Osteoblast (primary cell): ENCODE measurements at regions not wholly inside any gene's neighbourhood (a gene's known extent, or its start where the extent isn't known, plus 50 kb on each side); places are given as distances from the start of the nearest gene placed in this dataset.

Experiments
- DNase-seq: peaks from one replicate; pipeline ENCODE4 v3.0.0; 2011; ENCODE audit warnings: low spot score, mixed read lengths; ENCODE audit not compliant: insufficient read length; ENCODE audit errors: missing footprints
- H2AFZ ChIP-seq: 2 replicates; pipeline ENCODE4 v1.6.0; 2011; ENCODE audit warnings: mild to moderate bottlenecking, low read length
- H3K27ac ChIP-seq: 2 replicates; pipeline ENCODE4 v1.5.1; 2011; ENCODE audit warnings: mild to moderate bottlenecking, low read depth, low read length, moderate library complexity
- H3K27me3 ChIP-seq: 2 replicates; pipeline ENCODE4 v1.6.0; 2012; ENCODE audit warnings: mild to moderate bottlenecking, control low read depth, inconsistent platforms, low read length, moderate library complexity; ENCODE audit not compliant: insufficient read depth
- H3K36me3 ChIP-seq: 2 replicates; pipeline ENCODE4 v1.5.1; 2011; ENCODE audit warnings: mild to moderate bottlenecking, low read length, control low read depth, moderate library complexity; ENCODE audit not compliant: insufficient read depth
- H3K4me1 ChIP-seq: 2 replicates; pipeline ENCODE4 v1.5.1; 2011; ENCODE audit warnings: mild to moderate bottlenecking, low read length, control low read depth, moderate library complexity; ENCODE audit not compliant: insufficient read depth
- H3K4me2 ChIP-seq: 2 replicates; pipeline ENCODE4 v1.6.0; 2011; ENCODE audit warnings: mild to moderate bottlenecking, low read length; ENCODE audit not compliant: insufficient read depth
- H3K4me3 ChIP-seq: fragments of 200-600 bp; sonication (generic); 3 replicates; pipeline ENCODE4 v1.5.1; 2012; ENCODE audit warnings: mild to moderate bottlenecking, low read length, inconsistent platforms; ENCODE audit not compliant: insufficient read depth
- H3K79me2 ChIP-seq: 2 replicates; pipeline ENCODE4 v1.6.0; 2012; ENCODE audit warnings: mild to moderate bottlenecking, low read length, control low read depth, inconsistent platforms; ENCODE audit not compliant: insufficient read depth
- H3K9me3 ChIP-seq: 2 replicates; pipeline ENCODE4 v1.5.1; 2011; ENCODE audit warnings: low read depth, low read length, control low read depth
- H4K20me1 ChIP-seq: 2 replicates; pipeline ENCODE4 v1.6.0; 2012; ENCODE audit warnings: mild to moderate bottlenecking, low read length, control low read depth; ENCODE audit not compliant: insufficient read depth
- TF ChIP-seq, protein P1 (sequence below): IDR thresholded peaks from 2 replicates; pipeline ENCODE4 v1.5.1; 2011; ENCODE audit warnings: mild to moderate bottlenecking, low read depth, low read length, moderate library complexity; ENCODE audit errors: extremely low read depth

DNA sequence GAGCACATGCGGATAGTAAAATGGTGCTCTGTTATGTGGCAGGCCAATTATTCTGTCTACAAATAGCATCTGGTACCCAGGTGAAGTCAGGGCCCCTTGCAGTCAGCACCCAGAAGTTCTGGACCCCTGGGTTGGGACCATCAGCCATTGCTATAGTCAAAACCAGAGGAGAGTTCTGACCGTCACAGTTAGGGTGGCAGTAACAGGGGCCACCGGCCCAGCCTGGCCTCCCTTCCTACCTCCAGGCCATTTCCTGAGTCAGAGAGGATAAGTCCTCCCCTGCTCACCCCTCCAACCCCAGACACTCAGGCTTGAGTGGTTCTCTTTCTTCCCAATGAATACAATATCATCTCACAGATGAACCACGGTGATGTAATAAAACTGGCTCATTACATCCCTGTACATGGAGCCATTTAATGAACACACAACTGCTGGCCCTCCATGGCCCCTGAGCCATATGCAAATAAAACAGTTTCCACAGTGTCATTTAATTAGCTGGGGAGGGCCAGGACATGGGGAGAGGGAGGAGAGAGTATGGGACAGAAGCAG is 673.6 kb downstream of the MATN1 start:
- H3K36me3 ChIP-seq = no peaks in the 10 kb centered on the region
- no peak overlapping the region for H3K4me3 ChIP-seq
- H3K4me2 ChIP-seq = no peak overlapping the region
- H4K20me1 ChIP-seq = no peaks in the 10 kb centered on the region
- peaks cover 3% of the 10 kb centered on the region for H3K27me3 ChIP-seq
- no peaks in the 10 kb centered on the region for H3K9me3 ChIP-seq
- no peak for DNase-seq
- no peak overlapping the region for H3K27ac ChIP-seq
- no peaks in the 10 kb centered on the region for H3K79me2 ChIP-seq
- H2AFZ ChIP-seq = no peak overlapping the region
- TF ChIP-seq, protein P1, sequence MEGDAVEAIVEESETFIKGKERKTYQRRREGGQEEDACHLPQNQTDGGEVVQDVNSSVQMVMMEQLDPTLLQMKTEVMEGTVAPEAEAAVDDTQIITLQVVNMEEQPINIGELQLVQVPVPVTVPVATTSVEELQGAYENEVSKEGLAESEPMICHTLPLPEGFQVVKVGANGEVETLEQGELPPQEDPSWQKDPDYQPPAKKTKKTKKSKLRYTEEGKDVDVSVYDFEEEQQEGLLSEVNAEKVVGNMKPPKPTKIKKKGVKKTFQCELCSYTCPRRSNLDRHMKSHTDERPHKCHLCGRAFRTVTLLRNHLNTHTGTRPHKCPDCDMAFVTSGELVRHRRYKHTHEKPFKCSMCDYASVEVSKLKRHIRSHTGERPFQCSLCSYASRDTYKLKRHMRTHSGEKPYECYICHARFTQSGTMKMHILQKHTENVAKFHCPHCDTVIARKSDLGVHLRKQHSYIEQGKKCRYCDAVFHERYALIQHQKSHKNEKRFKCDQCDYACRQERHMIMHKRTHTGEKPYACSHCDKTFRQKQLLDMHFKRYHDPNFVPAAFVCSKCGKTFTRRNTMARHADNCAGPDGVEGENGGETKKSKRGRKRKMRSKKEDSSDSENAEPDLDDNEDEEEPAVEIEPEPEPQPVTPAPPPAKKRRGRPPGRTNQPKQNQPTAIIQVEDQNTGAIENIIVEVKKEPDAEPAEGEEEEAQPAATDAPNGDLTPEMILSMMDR = no peak
- no peaks in the 10 kb centered on the region for H3K4me1 ChIP-seq

DNA sequence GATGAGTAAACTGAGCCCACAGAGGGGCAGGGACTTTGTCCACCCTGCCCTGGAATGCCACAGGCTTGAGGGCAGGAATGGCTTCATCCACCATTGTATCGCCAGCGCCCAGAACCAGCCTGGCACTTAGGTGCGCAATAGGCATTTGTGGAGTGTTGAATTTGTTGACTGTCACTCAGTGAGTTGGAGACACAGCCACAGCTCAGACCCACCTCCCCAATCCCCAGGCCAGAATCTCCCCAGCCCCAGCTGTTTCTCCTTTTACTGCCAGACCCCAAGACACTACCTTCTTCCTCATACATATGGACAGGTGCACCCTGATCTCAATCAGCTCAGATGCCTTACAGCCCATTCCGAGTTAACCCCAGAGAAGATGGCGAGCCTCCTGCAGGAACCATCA is 674.5 kb downstream of the MATN1 start:
- Histone ChIP-seq H3K4me2 (no peak overlapping the region), H3K79me2 (no peaks in the 10 kb centered on the region), H4K20me1 (no peaks in the 10 kb centered on the region), H3K36me3 (no peaks in the 10 kb centered on the region), H3K27ac (no peak overlapping the region), H2AFZ (no peak overlapping the region), H3K4me1 (no peaks in the 10 kb centered on the region), H3K9me3 (no peaks in the 10 kb centered on the region), H3K27me3 (peaks cover 3% of the 10 kb centered on the region), H3K4me3 (no peak overlapping the region)
- TF ChIP-seq, protein P1 = no peak
- DNase-seq = no peak

DNA sequence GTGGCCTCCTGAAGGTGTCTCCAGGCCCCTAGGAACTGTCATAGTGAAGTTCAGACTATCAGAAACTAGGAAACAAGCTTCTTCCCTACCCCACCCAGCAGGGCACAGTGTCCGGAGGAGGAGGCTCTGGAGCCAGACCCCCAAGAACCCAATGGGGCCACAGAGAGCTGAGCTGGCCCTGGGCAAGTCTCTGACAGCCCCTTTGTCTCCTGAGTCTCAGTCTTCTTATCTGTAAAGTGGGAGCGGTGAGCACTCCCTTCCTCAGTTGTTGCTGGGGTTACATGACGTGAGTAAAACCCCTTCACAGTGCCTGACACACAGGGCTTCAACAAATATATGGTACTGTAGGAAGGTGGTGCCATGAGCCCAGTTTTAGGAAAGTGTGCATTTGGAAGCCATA is 675.8 kb downstream of the MATN1 start:
- no peaks in the 10 kb centered on the region for H3K9me3 ChIP-seq
- DNase-seq = peak; percentile 62
- no peak overlapping the region for H3K4me3 ChIP-seq
- no peak overlapping the region for H3K27ac ChIP-seq
- no peaks in the 10 kb centered on the region for H3K79me2 ChIP-seq
- H3K27me3 ChIP-seq = no peaks in the 10 kb centered on the region
- H2AFZ ChIP-seq = no peak overlapping the region
- H3K36me3 ChIP-seq = no peaks in the 10 kb centered on the region
- H4K20me1 ChIP-seq = no peaks in the 10 kb centered on the region
- no peaks in the 10 kb centered on the region for H3K4me1 ChIP-seq
- TF ChIP-seq, protein P1 = no peak
- no peak overlapping the region for H3K4me2 ChIP-seq

DNA sequence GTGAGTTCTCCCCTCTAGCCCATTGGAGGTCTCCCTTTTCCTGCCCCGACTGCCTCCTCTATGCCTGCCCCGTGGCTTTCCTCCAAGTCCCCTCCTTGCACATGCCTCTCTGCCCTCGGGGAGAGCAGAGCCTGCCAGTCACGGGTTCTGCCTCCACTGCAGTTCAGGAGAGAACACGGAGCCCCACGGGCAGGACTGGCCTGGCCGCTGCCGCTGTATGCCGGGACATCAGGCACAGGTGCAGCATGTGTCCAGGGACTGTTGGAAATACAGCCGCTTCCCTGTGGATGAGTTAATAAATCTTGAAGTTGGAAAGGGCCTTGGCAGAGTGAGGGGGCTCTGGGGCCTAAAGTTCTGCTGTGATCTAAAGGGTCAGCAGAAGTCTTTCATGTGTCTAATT is 676.6 kb downstream of the MATN1 start:
- DNase-seq = no peak
- Histone ChIP-seq H3K79me2 (no peaks in the 10 kb centered on the region), H3K4me3 (no peak overlapping the region), H3K9me3 (no peaks in the 10 kb centered on the region), H3K4me1 (no peaks in the 10 kb centered on the region), H3K36me3 (no peaks in the 10 kb centered on the region), H2AFZ (no peak overlapping the region), H3K4me2 (no peak overlapping the region), H3K27me3 (no peaks in the 10 kb centered on the region), H3K27ac (no peak overlapping the region), H4K20me1 (no peaks in the 10 kb centered on the region)
- TF ChIP-seq, protein P1 = no peak
